ENCODE measurements at regions not wholly inside any gene's neighbourhood (a gene's known extent, or its start where the extent isn't known, plus 50 kb on each side); places are given as distances from the start of the nearest gene placed in this dataset.

DNA sequence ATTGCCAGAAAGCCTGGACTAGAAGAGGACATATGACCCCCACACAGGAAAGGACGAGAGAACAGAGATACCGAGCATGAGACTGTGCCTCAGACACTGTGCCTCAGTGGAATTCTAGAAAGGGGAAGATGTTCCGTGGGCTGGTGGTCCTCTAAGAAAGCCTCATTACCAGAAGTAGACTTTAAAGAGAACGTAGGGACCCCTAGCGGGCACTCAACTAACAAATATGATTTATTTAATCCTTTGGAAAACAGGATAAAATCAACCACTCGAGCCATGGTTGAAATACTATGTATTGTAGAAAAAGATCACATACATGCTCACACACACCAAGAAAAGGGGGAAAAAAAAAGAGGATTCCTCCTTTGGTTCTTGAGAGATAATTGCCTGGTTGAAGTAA lies 701.2 kb upstream of the SORCS1 start:
- TF ChIP-seq, protein P1, sequence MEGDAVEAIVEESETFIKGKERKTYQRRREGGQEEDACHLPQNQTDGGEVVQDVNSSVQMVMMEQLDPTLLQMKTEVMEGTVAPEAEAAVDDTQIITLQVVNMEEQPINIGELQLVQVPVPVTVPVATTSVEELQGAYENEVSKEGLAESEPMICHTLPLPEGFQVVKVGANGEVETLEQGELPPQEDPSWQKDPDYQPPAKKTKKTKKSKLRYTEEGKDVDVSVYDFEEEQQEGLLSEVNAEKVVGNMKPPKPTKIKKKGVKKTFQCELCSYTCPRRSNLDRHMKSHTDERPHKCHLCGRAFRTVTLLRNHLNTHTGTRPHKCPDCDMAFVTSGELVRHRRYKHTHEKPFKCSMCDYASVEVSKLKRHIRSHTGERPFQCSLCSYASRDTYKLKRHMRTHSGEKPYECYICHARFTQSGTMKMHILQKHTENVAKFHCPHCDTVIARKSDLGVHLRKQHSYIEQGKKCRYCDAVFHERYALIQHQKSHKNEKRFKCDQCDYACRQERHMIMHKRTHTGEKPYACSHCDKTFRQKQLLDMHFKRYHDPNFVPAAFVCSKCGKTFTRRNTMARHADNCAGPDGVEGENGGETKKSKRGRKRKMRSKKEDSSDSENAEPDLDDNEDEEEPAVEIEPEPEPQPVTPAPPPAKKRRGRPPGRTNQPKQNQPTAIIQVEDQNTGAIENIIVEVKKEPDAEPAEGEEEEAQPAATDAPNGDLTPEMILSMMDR (IDR thresholded peaks at IDR 0.05) = no peak

DNA sequence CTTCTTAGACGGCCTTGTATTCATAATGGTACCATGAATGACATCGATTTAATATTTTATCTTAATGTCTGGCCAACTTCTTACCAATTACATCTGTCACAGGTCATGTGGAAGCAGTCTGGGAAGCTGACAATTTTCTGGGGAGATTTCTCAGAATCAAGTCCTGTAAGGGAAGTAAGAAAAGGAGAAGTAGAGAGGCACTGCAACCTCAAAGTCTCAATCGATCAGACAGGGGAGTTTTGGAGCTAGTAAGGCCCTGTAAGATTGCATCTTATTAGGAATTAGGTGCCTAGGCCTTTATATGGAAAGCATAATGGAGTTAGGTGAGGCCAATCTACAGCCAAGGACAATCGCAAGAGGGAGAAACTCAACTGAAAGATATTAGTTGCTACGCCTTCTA lies 694.6 kb upstream of the SORCS1 start:
- TF ChIP-seq, protein P1 (IDR thresholded peaks at IDR 0.05) = no peak

DNA sequence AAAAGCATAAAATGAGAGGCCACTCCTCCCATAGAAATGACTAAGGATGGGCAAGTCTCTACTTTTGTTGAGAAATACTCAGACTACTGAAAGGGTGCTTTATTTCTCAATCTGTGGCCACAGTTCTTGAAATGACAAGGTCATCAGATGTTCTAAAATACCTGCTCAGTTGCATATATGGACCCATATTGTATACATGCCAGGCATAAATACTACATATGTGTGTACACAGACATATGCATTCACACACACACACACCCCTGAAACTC lies 691.5 kb upstream of the SORCS1 start:
- TF ChIP-seq, protein P1 (IDR thresholded peaks at IDR 0.05) = no peak

DNA sequence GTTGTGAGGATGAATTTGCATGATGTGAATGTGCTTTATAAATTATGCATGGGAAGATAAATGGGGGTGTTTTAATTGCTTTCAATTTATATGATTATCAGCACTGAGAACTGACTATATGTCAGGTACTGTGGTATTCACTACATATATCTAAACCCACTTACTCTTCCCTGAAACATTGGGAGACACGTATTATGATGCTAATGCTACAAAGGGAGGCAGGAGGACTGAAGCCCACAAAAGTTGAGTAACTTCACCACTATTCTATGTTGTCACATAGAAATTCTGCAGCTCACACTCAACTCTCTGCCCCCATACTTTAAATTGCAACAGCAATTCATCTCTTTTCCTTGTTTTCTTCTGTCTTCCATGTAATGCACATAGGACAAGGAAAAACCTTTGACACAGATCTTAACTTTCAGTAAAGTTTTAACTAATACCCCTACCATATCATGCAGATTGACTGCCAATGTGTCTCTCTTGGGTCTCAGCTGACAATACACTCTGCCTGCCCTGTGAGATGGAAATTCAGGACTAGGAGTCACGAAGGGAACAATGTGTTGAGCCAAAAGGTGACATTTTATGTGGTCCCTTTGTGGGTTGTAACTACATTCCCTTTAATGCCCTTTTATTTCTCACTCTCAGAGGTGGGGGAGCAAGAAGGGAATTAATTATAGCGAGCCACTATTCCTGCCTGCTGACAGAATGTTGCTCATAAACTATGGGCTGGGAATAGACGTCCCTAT lies 691.0 kb upstream of the SORCS1 start:
- TF ChIP-seq, protein P1 (IDR thresholded peaks at IDR 0.05) = no peak

DNA sequence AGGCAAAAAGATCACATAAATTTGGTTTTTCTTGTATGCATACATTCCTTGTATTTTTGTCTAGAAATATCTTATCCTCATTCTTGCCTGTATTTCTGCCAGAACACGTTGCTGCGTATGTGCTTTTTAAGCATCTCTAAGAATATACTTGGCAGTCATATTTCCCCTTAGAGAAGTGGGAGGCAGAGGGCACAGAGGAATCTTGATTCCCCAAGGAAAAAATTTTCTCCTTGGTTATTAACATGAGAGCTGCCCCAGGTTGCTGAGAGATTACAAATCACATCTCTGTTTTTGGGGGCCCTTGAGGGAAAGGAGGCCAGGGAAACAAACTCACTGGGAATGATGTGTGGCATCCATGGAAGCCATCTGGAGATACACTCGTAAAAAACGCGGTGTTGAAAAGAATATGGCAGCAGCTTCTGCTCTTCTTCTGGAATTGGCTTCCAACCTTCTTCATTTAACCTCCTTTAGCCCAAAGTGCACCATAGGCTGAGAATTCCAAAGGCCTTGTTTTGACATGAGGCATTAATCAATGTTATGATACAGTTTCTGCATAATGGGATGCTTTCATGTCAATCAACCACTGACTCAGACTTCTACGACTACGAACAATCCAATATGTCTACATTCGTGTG lies 684.3 kb upstream of the SORCS1 start:
- TF ChIP-seq, protein P1 (IDR thresholded peaks at IDR 0.05) = no peak

DNA sequence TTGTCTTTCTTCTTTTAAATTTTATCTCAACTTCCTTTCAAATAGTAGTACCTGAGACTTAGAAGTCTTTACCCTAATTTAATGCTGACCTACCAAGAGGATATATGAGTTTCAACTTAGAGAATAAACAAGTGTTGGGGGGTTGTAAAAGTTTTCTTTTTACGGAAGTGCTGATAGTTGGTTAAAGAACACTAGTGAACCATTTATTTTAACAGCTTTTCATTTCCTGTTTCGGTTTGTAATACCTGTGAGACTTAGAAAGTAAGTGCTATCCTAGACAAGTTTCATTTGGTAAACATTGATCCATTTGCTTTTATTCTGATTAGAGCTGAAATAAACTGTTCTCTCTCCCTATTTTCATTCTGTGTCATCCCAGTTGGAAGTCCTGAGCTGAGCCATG lies 683.1 kb upstream of the SORCS1 start:
- TF ChIP-seq, protein P1 (IDR thresholded peaks at IDR 0.05) = no peak

DNA sequence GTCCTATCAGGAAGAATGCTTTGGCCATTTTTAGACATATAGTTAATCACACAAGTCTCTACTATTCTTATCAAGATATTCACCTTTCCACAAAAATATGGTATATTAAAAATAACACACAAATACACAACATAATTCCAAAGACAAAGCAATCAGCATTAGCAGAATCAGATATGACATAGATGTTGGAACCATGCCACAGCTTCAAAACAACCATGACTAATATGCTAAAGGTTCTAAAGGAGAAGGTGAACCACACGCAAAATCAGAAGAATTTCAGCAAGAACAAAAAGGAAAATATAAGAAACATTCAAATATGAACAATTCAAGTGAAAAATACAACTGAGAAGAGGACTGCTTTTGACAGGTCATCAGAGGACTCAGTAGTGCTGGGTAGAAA lies 670.2 kb upstream of the SORCS1 start:
- TF ChIP-seq, protein P1 (IDR thresholded peaks at IDR 0.05) = no peak
